ENCODE measurements at regions not wholly inside any gene's neighbourhood (a gene's known extent, or its start where the extent isn't known, plus 50 kb on each side); places are given as distances from the start of the nearest gene placed in this dataset.

DNA sequence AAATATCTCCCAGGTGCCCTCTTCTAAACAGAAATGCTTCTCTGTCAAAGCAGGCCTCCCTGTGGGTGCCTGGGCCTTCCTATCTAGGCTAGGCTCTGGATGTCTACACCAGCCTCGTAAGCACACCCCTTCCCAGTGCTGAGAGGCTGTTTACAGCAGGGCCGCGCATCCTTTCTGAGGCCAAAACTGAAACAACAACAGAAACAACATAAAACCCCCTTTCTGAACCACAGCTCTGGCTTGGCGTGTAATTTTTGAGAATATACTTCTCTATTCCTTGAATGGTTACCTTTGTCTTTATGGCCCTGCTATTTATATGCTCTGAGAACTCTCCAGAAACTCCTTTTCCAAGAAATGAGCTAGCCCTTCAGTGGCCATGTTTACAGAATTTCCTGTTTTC, 118.4 kb downstream of the BCL2L11 start:
- no peak overlapping the region for H3K4me3 ChIP-seq (ENCODE audit: low read depth, low read length)
- TF ChIP-seq, protein P1, sequence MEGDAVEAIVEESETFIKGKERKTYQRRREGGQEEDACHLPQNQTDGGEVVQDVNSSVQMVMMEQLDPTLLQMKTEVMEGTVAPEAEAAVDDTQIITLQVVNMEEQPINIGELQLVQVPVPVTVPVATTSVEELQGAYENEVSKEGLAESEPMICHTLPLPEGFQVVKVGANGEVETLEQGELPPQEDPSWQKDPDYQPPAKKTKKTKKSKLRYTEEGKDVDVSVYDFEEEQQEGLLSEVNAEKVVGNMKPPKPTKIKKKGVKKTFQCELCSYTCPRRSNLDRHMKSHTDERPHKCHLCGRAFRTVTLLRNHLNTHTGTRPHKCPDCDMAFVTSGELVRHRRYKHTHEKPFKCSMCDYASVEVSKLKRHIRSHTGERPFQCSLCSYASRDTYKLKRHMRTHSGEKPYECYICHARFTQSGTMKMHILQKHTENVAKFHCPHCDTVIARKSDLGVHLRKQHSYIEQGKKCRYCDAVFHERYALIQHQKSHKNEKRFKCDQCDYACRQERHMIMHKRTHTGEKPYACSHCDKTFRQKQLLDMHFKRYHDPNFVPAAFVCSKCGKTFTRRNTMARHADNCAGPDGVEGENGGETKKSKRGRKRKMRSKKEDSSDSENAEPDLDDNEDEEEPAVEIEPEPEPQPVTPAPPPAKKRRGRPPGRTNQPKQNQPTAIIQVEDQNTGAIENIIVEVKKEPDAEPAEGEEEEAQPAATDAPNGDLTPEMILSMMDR (IDR thresholded peaks at IDR 0.05; ENCODE audit: low read depth, low read length, missing control alignments): no peak
- DNase-seq (ENCODE audit: low read depth): no peak

DNA sequence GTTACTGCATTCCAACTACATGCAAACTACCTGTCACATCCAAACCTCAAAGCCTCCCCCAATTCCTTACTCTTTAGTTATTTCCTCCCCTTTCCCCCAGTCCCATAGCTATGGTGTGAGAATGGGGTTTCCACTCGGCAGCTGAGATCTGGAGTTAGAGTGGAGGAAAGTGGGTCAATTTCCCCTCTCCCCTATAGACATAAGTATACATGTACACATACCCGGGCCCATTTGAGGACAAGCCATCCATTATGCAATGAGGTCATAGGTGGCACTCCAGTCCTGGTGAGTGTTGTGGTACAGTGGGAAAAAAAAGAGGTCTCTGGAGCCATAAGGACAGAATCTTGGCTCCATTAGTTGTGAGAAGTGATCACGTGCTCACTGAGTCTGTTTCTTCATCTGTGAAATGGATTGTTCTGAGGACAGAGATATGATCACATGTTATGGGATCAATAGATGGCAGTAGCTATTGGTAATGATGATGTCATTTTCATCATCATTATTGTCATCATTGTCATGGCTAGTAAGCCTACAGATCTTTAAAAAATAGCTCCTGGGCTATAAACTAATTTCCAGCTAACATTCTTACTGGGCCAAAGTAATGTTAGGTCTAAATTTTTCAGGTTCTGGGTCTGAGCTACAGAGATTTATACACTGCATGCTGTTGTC, 119.0 kb downstream of the BCL2L11 start:
- no peak for DNase-seq (ENCODE audit: low read depth)
- TF ChIP-seq, protein P1 (IDR thresholded peaks at IDR 0.05; ENCODE audit: low read depth, low read length, missing control alignments): no peak
- H3K4me3 ChIP-seq (ENCODE audit: low read depth, low read length): no peak overlapping the region

DNA sequence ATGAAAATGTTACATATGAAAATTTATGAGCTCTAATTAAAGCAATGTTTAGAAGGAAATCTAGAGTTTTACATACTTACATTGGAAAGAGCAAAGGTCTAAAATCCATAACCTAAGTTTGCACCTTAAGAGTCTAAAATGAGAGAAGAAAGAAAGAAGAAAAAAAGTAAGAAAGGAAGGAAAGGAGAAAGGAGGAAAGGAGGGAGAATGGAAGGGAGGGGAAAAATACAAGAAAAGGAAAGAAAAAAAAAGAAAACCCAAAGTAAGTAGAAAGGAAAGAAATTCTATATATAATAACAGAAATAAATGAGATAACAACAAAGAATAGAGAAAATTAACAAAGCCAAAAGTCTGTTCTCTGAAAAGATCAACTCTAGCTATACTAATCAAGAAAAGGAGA, 122.6 kb downstream of the BCL2L11 start:
- DNase-seq (ENCODE audit: low read depth): no peak
- H3K4me3 ChIP-seq (ENCODE audit: low read depth, low read length): no peak overlapping the region
- TF ChIP-seq, protein P1 (IDR thresholded peaks at IDR 0.05; ENCODE audit: low read depth, low read length, missing control alignments): no peak

DNA sequence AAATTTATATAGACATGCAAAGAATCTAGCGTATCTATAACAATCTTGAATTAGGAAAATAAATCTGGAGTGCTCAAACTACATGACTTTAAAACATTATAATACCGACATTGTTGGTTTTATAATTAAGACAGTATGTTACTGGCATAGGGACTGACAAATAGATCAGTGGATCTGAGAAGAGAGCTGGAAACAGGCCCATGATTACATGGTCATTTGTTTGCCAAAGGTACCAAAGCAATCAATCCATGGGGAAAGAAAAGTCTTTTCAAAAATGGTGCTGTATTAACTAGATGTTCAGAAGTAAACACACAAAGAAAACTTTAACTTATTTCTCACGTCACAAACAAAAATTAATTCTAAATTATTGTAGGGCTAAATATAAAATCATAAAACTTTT, 124.2 kb downstream of the BCL2L11 start:
- no peak for DNase-seq (ENCODE audit: low read depth)
- TF ChIP-seq, protein P1 (IDR thresholded peaks at IDR 0.05; ENCODE audit: low read depth, low read length, missing control alignments): no peak
- H3K4me3 ChIP-seq (ENCODE audit: low read depth, low read length): no peak overlapping the region

DNA sequence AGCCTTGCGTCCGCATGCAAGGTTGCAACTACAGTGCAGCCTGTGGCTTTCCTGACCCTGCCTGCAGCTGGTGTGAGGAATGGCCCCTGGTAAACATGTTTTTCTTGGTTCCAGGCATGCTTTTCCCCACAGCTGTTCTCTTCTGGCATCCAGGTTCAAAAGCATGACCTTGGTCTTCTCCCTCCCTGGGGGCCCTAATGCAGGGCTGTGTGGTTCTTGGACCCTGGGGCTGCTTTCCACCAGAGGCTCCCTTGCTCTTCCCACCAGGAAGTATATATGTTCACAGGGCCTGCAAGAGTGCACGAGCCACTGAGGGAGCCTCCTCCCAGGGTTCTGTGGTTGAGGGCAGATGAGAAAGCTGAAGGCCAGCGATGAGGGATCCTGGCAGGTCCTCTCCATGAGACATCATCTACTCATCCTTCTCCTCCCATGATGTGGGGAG, 125.9 kb downstream of the BCL2L11 start:
- DNase-seq (ENCODE audit: low read depth): no peak
- TF ChIP-seq, protein P1 (IDR thresholded peaks at IDR 0.05; ENCODE audit: low read depth, low read length, missing control alignments): no peak
- H3K4me3 ChIP-seq (ENCODE audit: low read depth, low read length): no peak overlapping the region

DNA sequence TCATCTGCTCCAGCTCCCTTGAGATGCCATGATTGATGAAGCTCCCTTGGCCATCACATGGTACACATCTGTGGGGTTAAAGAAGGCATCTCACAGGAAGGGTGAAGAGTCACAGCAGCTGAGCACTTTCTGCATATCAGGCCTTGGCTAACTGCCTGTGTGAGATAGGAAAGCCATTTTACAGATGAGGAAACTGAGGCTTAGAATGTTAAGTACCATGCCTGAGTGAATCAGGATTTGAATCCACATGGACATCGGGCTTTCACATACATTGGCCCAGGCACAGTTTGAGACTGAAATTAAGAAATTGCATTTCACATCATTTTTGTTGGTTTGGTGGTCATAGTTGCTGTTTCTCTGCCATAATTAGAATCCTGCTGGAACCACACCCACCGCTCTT, 126.8 kb downstream of the BCL2L11 start:
- no peak overlapping the region for H3K4me3 ChIP-seq (ENCODE audit: low read depth, low read length)
- TF ChIP-seq, protein P1 (IDR thresholded peaks at IDR 0.05; ENCODE audit: low read depth, low read length, missing control alignments): no peak
- no peak for DNase-seq (ENCODE audit: low read depth)

DNA sequence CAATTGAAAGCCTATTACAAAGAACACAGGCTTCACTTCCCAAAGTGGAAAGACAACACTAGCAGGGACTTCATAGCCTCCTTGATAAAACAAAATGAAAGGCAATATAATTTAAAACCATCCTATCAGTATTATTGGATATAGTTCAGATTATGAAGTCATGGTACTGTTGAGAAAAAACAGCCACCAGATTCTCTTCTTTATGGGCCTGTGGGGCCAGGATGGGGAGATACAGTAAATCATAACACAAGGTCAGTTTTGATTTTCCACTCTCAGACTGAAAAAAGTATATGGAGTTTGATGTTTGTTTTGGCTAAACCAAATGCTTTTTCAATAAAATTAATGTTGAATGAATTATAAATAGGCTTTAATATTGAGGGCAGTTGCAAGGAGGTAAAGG, 129.1 kb downstream of the BCL2L11 start:
- TF ChIP-seq, protein P1 (IDR thresholded peaks at IDR 0.05; ENCODE audit: low read depth, low read length, missing control alignments): no peak
- no peak overlapping the region for H3K4me3 ChIP-seq (ENCODE audit: low read depth, low read length)
- no peak for DNase-seq (ENCODE audit: low read depth)

Data from GM12864 (cell line).